Skin epidermis (tissue), 12 donors: ENCODE measurements at regions not wholly inside any gene's neighbourhood (a gene's known extent, or its start where the extent isn't known, plus 50 kb on each side); places are given as distances from the start of the nearest gene placed in this dataset.
"Not testable (repeated sequence)": the region's sequence is repeated elsewhere in the genome, so short reads cannot be mapped to it uniquely, and the experiment has no call there.

Experiments used
- H3K27ac ChIP-seq, 21 experiments: fragments of 200-600 bp; sonication (generic) in 11 of 21; one replicate each; pipeline ENCODE4 v1.5.0; 2020; ENCODE audit warnings: mild to moderate bottlenecking in 3 of 21, inconsistent platforms in 2 of 21, moderate library complexity in 2 of 21
- H3K4me3 ChIP-seq, 7 experiments: fragments of 200-600 bp; sonication (generic) in 2 of 7; one replicate each; pipeline ENCODE4 v1.5.0; 2020; ENCODE audit warnings: inconsistent platforms in 2 of 7, mild to moderate bottlenecking in 2 of 7, moderate library complexity in 1 of 7

GRCh38 chr6:168182908-168183612, 104.0 kb upstream of the FRMD1 start:
- H3K4me3 ChIP-seq: no peak overlapping the region
- H3K27ac ChIP-seq: no peak overlapping the region

GRCh38 chr6:168182366-168182765, 103.4 kb upstream of the FRMD1 start:
- no peak overlapping the region for H3K4me3 ChIP-seq
- H3K27ac ChIP-seq: no peak overlapping the region

- Histone ChIP-seq H3K4me3 (no peak overlapping the region), H3K27ac (no peak overlapping the region)
Observed at GRCh38 chr6:168181876-168182275, 102.9 kb upstream of the FRMD1 start.

GRCh38 chr6:168181316-168181715, 102.3 kb upstream of the FRMD1 start:
- no peak overlapping the region for H3K27ac ChIP-seq
- H3K4me3 ChIP-seq: no peak overlapping the region

- Histone ChIP-seq H3K4me3 (no peak overlapping the region), H3K27ac (no peak overlapping the region)
Observed at GRCh38 chr6:168180548-168181011, 101.6 kb upstream of the FRMD1 start.

- no peak overlapping the region for H3K27ac ChIP-seq
- no peak overlapping the region for H3K4me3 ChIP-seq
Observed at GRCh38 chr6:168179702-168180382, 100.8 kb upstream of the FRMD1 start.

GRCh38 chr6:168179133-168179532, 100.1 kb upstream of the FRMD1 start:
- no peak overlapping the region for H3K27ac ChIP-seq
- no peak overlapping the region for H3K4me3 ChIP-seq

GRCh38 chr6:168177103-168177891, 98.3 kb upstream of the FRMD1 start:
- H3K4me3 ChIP-seq: no peak overlapping the region
- no peak overlapping the region for H3K27ac ChIP-seq

GRCh38 chr6:168171673-168172353, 92.8 kb upstream of the FRMD1 start:
- Histone ChIP-seq H3K27ac (no peak overlapping the region), H3K4me3 (no peak overlapping the region)

- no peak overlapping the region for H3K27ac ChIP-seq
Observed at GRCh38 chr6:168170841-168171601, 92.0 kb upstream of the FRMD1 start.

GRCh38 chr6:168169624-168170023, 90.6 kb upstream of the FRMD1 start:
- H3K27ac ChIP-seq: no peak overlapping the region
- H3K4me3 ChIP-seq: no peak overlapping the region

More at GRCh38 chr6:168170841-168171601, 92.0 kb upstream of the FRMD1 start:
- no peak overlapping the region for H3K4me3 ChIP-seq

- H3K27ac ChIP-seq, H3K4me3 ChIP-seq: not testable (repeated sequence)
Observed at GRCh38 chr6:168168936-168169335, 89.9 kb upstream of the FRMD1 start.

GRCh38 chr6:168168330-168168729, 89.3 kb upstream of the FRMD1 start:
- not testable (repeated sequence) for H3K4me3 ChIP-seq, H3K27ac ChIP-seq

GRCh38 chr6:168167431-168168315, 88.7 kb upstream of the FRMD1 start:
- Histone ChIP-seq H3K27ac (no peak overlapping the region), H3K4me3 (no peak overlapping the region)

GRCh38 chr6:168166627-168167026, 87.6 kb upstream of the FRMD1 start:
- no peak overlapping the region for H3K4me3 ChIP-seq
- no peak overlapping the region for H3K27ac ChIP-seq

- no peak overlapping the region for H3K27ac ChIP-seq
- no peak overlapping the region for H3K4me3 ChIP-seq
Observed at GRCh38 chr6:168165891-168166290, 86.9 kb upstream of the FRMD1 start.

- H3K4me3 ChIP-seq: no peak overlapping the region
- H3K27ac ChIP-seq: no peak overlapping the region
Observed at GRCh38 chr6:168165373-168165772, 86.4 kb upstream of the FRMD1 start.

- Histone ChIP-seq H3K27ac (no peak overlapping the region), H3K4me3 (no peak overlapping the region)
Observed at GRCh38 chr6:168164462-168165061, 85.5 kb upstream of the FRMD1 start.
